HCEC 1CT (cell line): ENCODE measurements at regions not wholly inside any gene's neighbourhood (a gene's known extent, or its start where the extent isn't known, plus 50 kb on each side); places are given as distances from the start of the nearest gene placed in this dataset.
"Not testable (repeated sequence)": the region's sequence is repeated elsewhere in the genome, so short reads cannot be mapped to it uniquely, and the experiment has no call there.

Experiments
- DNase-seq: peaks from one replicate; pipeline ENCODE4 v3.0.0-alpha.2; 2017

- no peak for DNase-seq
Observed at GRCh38 chr11:69934861-69935494, 115.8 kb upstream of the FGF3 start.

- no peak for DNase-seq
Observed at GRCh38 chr11:69935941-69936505, 116.8 kb upstream of the FGF3 start.

GRCh38 chr11:69936771-69937170 lies 117.6 kb upstream of the FGF3 start:
- DNase-seq, result no peak

GRCh38 chr11:69938206-69938605 lies 119.0 kb upstream of the FGF3 start:
- DNase-seq, result no peak

- DNase-seq, result no peak
Observed at GRCh38 chr11:69939551-69940245, 120.5 kb upstream of the FGF3 start.

- DNase-seq, result no peak
Observed at GRCh38 chr11:69940246-69940610, 121.0 kb upstream of the FGF3 start.

GRCh38 chr11:69941546-69942332 lies 122.5 kb upstream of the FGF3 start:
- DNase-seq, result no peak

- no peak for DNase-seq
Observed at GRCh38 chr11:69942333-69942820, 123.2 kb upstream of the FGF3 start.

- DNase-seq, result no peak
Observed at GRCh38 chr11:69943066-69943465, 123.8 kb upstream of the FGF3 start.

GRCh38 chr11:69943506-69943905 lies 124.3 kb upstream of the FGF3 start:
- no peak for DNase-seq

- no peak for DNase-seq
Observed at GRCh38 chr11:69944146-69944795, 125.1 kb upstream of the FGF3 start.

GRCh38 chr11:69945157-69945556 lies 125.9 kb upstream of the FGF3 start:
- DNase-seq, result no peak

GRCh38 chr11:69947059-69947792 lies 128.0 kb upstream of the FGF3 start:
- no peak for DNase-seq

GRCh38 chr11:69947793-69948255 lies 128.6 kb upstream of the FGF3 start:
- DNase-seq, result no peak

GRCh38 chr11:69948256-69949141 lies 129.3 kb upstream of the FGF3 start:
- no peak for DNase-seq

GRCh38 chr11:69949327-69949726 lies 128.8 kb upstream of the ANO1 start:
- no peak for DNase-seq

GRCh38 chr11:69950120-69950519 lies 128.0 kb upstream of the ANO1 start:
- no peak for DNase-seq

GRCh38 chr11:69950621-69951020 lies 127.5 kb upstream of the ANO1 start:
- DNase-seq, result no peak

GRCh38 chr11:69951821-69952220 lies 126.3 kb upstream of the ANO1 start:
- no peak for DNase-seq

GRCh38 chr11:69952229-69952975 lies 125.7 kb upstream of the ANO1 start:
- DNase-seq, result not testable (repeated sequence)
